NCI-H2227 (cell line): ENCODE measurements at regions not wholly inside any gene's neighbourhood (a gene's known extent, or its start where the extent isn't known, plus 50 kb on each side); places are given as distances from the start of the nearest gene placed in this dataset.

Experiments
- DNase-seq: peaks from one replicate; lab custom pipeline; 2025; ENCODE audit not compliant: unreplicated experiment; lab: John Stamatoyannopoulos, UW

GRCh38 chr4:173934933-173935620 lies 348.4 kb downstream of the FBXO8 start:
- no peak for DNase-seq

- no peak for DNase-seq
Observed at GRCh38 chr4:173934201-173934600, 349.3 kb downstream of the FBXO8 start.

GRCh38 chr4:173932701-173933100 lies 350.8 kb downstream of the FBXO8 start:
- DNase-seq: no peak

- DNase-seq: no peak
Observed at GRCh38 chr4:173930329-173930967, 353.0 kb downstream of the FBXO8 start.

GRCh38 chr4:173929921-173930320 lies 353.5 kb downstream of the FBXO8 start:
- DNase-seq: no peak

- DNase-seq: no peak
Observed at GRCh38 chr4:173924561-173924960, 358.9 kb downstream of the FBXO8 start.

- no peak for DNase-seq
Observed at GRCh38 chr4:173919861-173920260, 363.6 kb downstream of the FBXO8 start.

- no peak for DNase-seq
Observed at GRCh38 chr4:173919196-173919595, 364.3 kb downstream of the FBXO8 start.

- no peak for DNase-seq
Observed at GRCh38 chr4:173917255-173917960, 366.1 kb downstream of the FBXO8 start.

- DNase-seq: no peak
Observed at GRCh38 chr4:173913496-173913895, 370.0 kb downstream of the FBXO8 start.

GRCh38 chr4:173912384-173912783 lies 371.1 kb downstream of the FBXO8 start:
- DNase-seq: no peak

GRCh38 chr4:173910891-173911290 lies 372.6 kb downstream of the FBXO8 start:
- DNase-seq: no peak

GRCh38 chr4:173909294-173909693 lies 374.2 kb downstream of the FBXO8 start:
- no peak for DNase-seq

GRCh38 chr4:173899813-173900212 lies 369.8 kb upstream of the HAND2 start:
- no peak for DNase-seq

- DNase-seq: no peak
Observed at GRCh38 chr4:173891072-173891471, 361.0 kb upstream of the HAND2 start.

- DNase-seq: no peak
Observed at GRCh38 chr4:173883821-173884220, 353.8 kb upstream of the HAND2 start.

- DNase-seq: no peak
Observed at GRCh38 chr4:173880897-173881296, 350.9 kb upstream of the HAND2 start.

- no peak for DNase-seq
Observed at GRCh38 chr4:173879509-173879908, 349.5 kb upstream of the HAND2 start.

GRCh38 chr4:173878701-173879100 lies 348.7 kb upstream of the HAND2 start:
- no peak for DNase-seq

GRCh38 chr4:173871643-173872042 lies 341.6 kb upstream of the HAND2 start:
- no peak for DNase-seq

- no peak for DNase-seq
Observed at GRCh38 chr4:173866322-173867026, 336.4 kb upstream of the HAND2 start.

- no peak for DNase-seq
Observed at GRCh38 chr4:173862754-173863153, 332.7 kb upstream of the HAND2 start.
